Right lobe of liver (tissue), 6 donors: ENCODE measurements at regions not wholly inside any gene's neighbourhood (a gene's known extent, or its start where the extent isn't known, plus 50 kb on each side); places are given as distances from the start of the nearest gene placed in this dataset.

Source experiments
- ATAC-seq, 4 donors: fragments of 200-7000 bp; cut with Tn5 transposase; one replicate each; pipeline ENCODE4 v1.9.1; 2020; ENCODE audit warnings: mild to moderate bottlenecking in 4 of 4, moderate library complexity in 4 of 4
- DNase-seq, 3 donors: peaks; one replicate each; pipeline ENCODE4 v3.0.0-alpha.2; 2020
- H3K27ac ChIP-seq, 3 donors: fragments of 200-600 bp; one replicate each; pipeline ENCODE4 v1.8.0; 2022
- H3K27me3 ChIP-seq, 2 donors: fragments of 200-600 bp; one replicate each; pipeline ENCODE4 v1.8.0; 2022
- H3K36me3 ChIP-seq, 4 donors: fragments of 200-600 bp; sonication (generic) in 1 of 4; one replicate each; pipeline versions ENCODE4 v1.5.1 to v1.8.0; 2017 to 2022; ENCODE audit warnings: control low read depth in 1 of 4
- H3K4me1 ChIP-seq, 4 donors: fragments of 200-600 bp; sonication (generic) in 1 of 4; one replicate each; pipeline versions ENCODE4 v1.5.1 to v1.8.0; 2017 to 2022; ENCODE audit warnings: control low read depth in 1 of 4
- H3K4me3 ChIP-seq, 3 donors: fragments of 200-600 bp; one replicate each; pipeline ENCODE4 v1.8.0; 2022
- H3K9me3 ChIP-seq, 4 donors: fragments of 200-600 bp; sonication (generic) in 1 of 4; one replicate each; pipeline versions ENCODE4 v1.5.1 to v1.8.0; 2017 to 2022; ENCODE audit warnings: control low read depth in 1 of 4
- CTCF ChIP-seq, 4 donors: fragments of 200-600 bp in 3 of 4; fragments of 450-650 bp in 1 of 4; IDR thresholded peaks; one replicate each; pipeline versions ENCODE4 v1.5.1 to v1.8.0; 2016 to 2022; ENCODE audit warnings: antibody characterized with exemption in 4 of 4, mild to moderate bottlenecking in 2 of 4
- POLR2A ChIP-seq: fragments of 450-650 bp; IDR thresholded peaks from one replicate; pipeline ENCODE4 v1.6.1; 2017; ENCODE audit warnings: antibody characterized with exemption, mild to moderate bottlenecking
- WGBS: methylation state at CpG from one replicate; pipeline ENCODE4 v1.1.6; 2018; ENCODE audit warnings: low coverage, low lambda C conversion rate; ENCODE audit not compliant: insufficient coverage; ENCODE audit errors: missing lambda C conversion rate; 5-methylcytosine and 5-hydroxymethylcytosine counted together
- intact Hi-C, 2 donors: fragments of 100-400 bp; cut with DNase I; formaldehyde crosslinking; loops; one replicate each; pipeline versions ENCODE4 v1.11.2 to v1.14.1; 2022
- donor health status: DM: no; HTN: yes; CAD: no.
- donor health status: DM: no; HTN: no; CAD: no.
- donor health status: DM: no; HTN: no; CAD: no.
- donor health status: DM: no; HTN: yes; CAD: no.
- donor health status: DM: no; HTN: yes; CAD: no.

GRCh38 chr22:34951212-34951611, 114.7 kb upstream of the ISX start:
- Histone ChIP-seq H3K4me1 (no peaks in the 10 kb centered on the region), H3K9me3 (no peaks in the 10 kb centered on the region)
- intact Hi-C loops = no loop called here

GRCh38 chr22:34960005-34960404, 106.0 kb upstream of the ISX start:
- intact Hi-C loops = no loop called here
- H3K4me3 ChIP-seq = no peak overlapping the region
- H3K36me3 ChIP-seq = no peaks in the 10 kb centered on the region
- no peaks in the 10 kb centered on the region for H3K9me3 ChIP-seq
- DNase-seq (no peak), ATAC-seq (no peak)
- no peaks in the 10 kb centered on the region for H3K4me1 ChIP-seq
- 30% methylated on average over 5 of the region's 5 CpGs for WGBS
- H3K27me3 ChIP-seq = no peaks in the 10 kb centered on the region
- H3K27ac ChIP-seq = no peak overlapping the region
- TF ChIP-seq POLR2A (no peak), CTCF (IDR thresholded peaks at IDR 0.05) (no peak)

More at GRCh38 chr22:34951212-34951611, 114.7 kb upstream of the ISX start:
- no peaks in the 10 kb centered on the region for H3K36me3 ChIP-seq
- H3K27ac ChIP-seq = no peak overlapping the region
- TF ChIP-seq POLR2A = no peak
- no peak for TF ChIP-seq CTCF (IDR thresholded peaks at IDR 0.05)
- no peak overlapping the region for H3K4me3 ChIP-seq
- no peaks in the 10 kb centered on the region for H3K27me3 ChIP-seq
- no peak for ATAC-seq
- no peak for DNase-seq
- 58% methylated on average over 3 of the region's 3 CpGs for WGBS

GRCh38 chr22:34966980-34967565, 98.9 kb upstream of the ISX start:
- DNase-seq (no peak), ATAC-seq (no peak)
- Histone ChIP-seq H3K4me1 (no peaks in the 10 kb centered on the region), H3K36me3 (no peaks in the 10 kb centered on the region), H3K9me3 (no peaks in the 10 kb centered on the region), H3K27ac (no peak overlapping the region), H3K27me3 (no peaks in the 10 kb centered on the region), H3K4me3 (no peak overlapping the region)
- TF ChIP-seq CTCF (IDR thresholded peaks at IDR 0.05) (no peak), POLR2A (no peak)
- 37% methylated on average over 4 of the region's 4 CpGs for WGBS
- intact Hi-C loops = no loop called here

- 40% methylated on average over 15 of the region's 15 CpGs for WGBS
- intact Hi-C loops = no loop called here
- no peaks in the 10 kb centered on the region for H3K36me3 ChIP-seq
- no peaks in the 10 kb centered on the region for H3K9me3 ChIP-seq
- TF ChIP-seq CTCF (IDR thresholded peaks at IDR 0.05) (no peak), POLR2A (no peak)
- no peaks in the 10 kb centered on the region for H3K4me1 ChIP-seq
- DNase-seq (no peak), ATAC-seq (no peak)
- H3K27me3 ChIP-seq = no peaks in the 10 kb centered on the region
- no peak overlapping the region for H3K27ac ChIP-seq
- H3K4me3 ChIP-seq = no peak overlapping the region
Observed at GRCh38 chr22:34969001-34969790, 96.8 kb upstream of the ISX start.
